NCI-H748 (cell line): ENCODE measurements at regions not wholly inside any gene's neighbourhood (a gene's known extent, or its start where the extent isn't known, plus 50 kb on each side); places are given as distances from the start of the nearest gene placed in this dataset.

Source experiments
- DNase-seq: peaks from one replicate; lab custom pipeline; 2025; ENCODE audit not compliant: unreplicated experiment; lab: John Stamatoyannopoulos, UW

DNA sequence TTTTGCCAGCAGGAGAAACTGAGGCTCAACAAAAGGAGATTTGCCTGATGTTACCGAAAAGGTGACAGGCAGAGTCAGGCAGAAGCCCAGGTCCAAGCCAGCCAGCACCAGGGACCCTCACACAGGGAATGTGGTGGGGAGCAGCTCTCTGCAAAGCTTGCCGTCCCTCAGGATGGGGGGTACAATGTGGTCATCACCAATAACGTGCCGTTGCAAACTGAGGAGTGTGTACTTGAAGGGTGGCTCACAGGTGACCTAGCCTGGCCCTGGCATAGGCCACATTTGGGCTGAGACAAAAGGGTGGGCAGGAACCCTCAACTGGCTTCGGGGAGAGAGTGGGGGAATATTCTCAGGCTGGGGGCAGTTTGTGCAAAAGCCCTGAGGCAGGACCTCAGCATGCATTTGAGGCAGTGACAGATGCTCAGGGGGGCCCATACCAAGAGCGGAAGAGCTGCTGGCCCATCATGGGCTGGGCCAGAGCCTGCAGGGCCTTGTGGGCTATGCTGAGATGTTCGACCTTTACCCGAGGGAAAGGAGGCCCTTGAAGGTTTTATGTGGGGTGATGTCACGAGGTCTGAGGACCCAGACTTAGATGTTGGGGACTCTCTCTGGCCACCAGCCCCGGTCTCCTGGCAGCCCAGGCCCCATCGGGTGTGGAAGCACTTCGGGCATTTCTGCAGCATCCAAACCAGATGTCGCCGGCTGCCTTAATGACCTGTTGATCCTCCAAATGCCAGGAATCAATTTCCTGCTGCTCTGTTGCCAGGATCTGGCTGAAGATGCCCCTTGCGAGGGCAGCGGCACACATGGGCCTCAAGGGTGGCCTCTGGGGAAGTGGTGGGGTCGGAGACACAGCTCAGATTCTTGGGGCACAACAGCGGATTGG is 57.4 kb upstream of the SHISAL1 start:
- DNase-seq = no peak

DNA sequence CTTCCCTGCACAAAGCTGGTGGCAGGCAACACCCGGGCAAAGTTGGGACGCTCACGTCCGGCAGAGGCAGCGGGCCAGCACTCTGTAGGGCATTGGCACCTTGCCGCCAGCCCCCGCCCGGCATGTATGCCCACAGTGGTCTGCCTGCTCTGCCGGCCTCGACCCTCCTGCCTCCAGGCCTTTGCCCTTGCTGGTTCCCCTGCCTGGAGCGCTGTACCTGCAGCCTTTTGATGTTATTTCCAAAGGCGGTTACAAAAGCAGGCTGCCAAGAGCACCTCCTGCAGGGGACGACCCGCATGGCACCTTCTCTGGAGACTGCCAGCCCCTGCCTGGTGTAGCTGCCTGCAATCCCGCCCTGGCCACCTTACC is 56.5 kb upstream of the SHISAL1 start:
- no peak for DNase-seq

DNA sequence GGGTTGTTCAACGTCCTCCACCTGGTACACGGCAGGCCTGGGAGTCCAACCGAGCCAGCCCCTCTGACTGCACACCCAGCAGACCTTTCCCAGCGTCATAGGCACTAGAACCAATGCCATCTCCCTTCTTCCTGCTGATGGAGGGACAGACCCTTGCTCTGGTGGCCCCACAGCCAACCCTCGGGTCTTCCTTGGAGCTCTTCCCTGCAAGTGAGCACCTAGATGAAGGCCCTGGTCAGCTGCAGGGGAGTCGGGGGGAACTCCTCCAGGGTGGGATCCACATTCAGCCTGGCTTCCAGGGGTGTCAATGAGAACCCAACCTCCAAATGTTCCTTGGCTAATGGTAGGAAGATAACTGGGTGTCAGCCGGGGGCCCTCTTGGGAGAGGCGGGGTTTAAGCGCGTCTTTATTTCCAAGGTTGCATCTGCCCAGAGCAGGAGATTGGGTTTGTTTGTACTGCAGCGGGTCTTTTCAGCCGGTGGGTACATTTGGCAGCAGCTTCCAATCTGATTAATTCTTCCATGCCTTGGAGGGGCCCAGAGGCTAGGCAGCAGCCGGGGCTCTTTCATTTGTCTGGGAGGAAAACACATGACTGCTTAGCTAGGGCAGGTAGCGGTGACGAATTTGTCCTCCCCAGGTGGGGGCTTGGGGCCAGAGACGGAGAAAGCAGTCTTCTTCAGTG is 56.0 kb upstream of the SHISAL1 start:
- DNase-seq = no peak

DNA sequence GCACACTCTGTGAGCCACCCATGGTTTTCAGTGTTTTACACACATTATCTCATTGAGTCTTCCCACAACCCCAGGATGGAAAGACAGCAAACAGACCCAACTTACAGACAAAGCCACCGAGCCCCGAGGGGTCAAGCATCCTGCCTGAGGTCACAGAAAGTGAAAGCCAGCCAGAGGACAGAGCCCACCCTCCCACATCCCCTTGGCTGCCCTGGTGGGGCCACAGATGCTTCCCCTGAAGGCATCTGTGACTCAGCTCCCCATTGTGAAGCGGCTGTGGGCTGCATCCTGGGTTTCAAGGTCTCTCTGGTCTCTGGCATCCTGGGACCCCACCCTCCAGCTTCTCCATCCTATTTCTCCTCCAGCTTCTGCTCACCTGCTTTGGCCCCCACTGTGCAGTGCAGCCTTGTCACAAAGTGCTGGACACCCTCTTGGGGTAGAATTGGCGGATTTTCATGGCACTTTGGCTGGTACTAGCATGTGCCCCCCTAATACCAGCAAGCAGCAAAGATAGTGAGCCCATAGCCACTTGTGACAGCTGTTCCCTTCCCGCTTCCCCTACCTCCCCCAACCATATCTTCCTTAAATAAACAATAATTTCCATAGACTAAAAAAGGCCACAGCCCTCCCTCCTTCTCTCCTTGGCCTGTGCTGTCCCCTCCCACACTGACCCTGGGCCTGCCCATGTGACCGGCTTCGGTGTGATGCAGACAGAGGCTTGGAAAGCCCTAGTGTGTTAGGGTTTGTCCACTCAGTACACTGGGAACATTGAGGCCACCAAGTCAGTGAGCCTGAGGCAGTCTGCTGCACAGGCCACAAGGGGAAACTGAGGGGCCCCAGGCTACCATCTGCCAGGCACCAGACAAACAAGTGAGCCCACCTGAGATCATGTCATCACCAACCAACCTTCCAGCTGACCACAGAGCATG is 53.9 kb upstream of the SHISAL1 start:
- DNase-seq = peak; percentile 72

DNA sequence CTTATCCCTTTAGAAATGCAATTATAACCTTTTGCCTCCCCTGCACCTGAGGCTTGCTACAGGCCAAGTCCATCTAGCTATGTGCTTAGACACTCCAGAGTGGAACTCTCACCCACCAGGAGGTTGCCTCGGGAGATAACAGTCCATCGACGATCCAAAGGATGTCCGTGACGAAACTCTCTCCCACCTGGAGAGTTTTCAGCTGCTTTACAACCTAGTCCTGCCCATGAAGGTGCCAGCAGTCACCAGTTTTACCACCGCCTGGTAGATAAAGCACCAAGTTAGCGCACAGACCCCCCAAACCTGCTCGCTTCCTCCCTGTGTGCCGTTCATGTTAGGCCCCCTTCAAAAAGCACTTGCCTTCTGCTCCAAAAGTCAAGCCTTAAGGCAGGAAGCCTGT is 53.1 kb upstream of the SHISAL1 start:
- no peak for DNase-seq

DNA sequence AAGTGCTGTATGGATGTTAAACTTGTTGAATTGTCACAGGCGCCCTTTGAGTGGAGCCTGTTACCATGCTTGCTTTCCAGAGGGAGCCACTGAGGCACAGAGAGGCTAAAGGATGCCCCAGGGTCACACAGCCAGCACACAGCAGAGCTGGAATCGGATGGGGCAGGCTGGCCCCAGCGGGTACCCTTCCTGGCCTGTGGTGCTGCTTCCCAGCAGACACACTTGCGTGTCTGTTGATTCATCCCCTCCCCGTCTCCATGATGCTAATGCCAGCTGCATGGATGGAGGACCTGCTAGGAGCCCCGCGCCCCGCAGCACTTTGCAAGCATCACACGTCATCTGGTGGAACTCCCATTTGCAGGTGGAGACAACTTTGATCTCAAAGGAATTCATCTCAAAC is 52.4 kb upstream of the SHISAL1 start:
- DNase-seq = no peak

DNA sequence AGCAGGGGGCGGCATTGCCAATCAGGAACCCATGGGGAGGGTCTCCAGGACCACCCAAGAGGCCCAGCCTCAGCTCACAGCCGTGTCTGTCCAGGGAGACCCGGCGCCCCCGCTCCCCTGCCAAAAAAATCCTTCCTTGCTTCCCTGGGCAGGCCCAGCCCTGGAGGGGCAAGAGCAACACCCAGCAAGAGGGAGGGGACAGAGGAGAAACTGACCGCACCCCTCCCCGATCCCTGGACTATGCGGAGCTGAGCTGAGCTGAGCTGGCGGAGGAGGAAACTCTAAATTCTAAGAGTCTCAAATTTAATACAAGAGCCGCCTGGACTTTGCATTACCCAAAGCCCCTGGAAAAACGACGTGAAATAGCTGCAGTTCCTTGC is 52.0 kb upstream of the SHISAL1 start:
- no peak for DNase-seq

DNA sequence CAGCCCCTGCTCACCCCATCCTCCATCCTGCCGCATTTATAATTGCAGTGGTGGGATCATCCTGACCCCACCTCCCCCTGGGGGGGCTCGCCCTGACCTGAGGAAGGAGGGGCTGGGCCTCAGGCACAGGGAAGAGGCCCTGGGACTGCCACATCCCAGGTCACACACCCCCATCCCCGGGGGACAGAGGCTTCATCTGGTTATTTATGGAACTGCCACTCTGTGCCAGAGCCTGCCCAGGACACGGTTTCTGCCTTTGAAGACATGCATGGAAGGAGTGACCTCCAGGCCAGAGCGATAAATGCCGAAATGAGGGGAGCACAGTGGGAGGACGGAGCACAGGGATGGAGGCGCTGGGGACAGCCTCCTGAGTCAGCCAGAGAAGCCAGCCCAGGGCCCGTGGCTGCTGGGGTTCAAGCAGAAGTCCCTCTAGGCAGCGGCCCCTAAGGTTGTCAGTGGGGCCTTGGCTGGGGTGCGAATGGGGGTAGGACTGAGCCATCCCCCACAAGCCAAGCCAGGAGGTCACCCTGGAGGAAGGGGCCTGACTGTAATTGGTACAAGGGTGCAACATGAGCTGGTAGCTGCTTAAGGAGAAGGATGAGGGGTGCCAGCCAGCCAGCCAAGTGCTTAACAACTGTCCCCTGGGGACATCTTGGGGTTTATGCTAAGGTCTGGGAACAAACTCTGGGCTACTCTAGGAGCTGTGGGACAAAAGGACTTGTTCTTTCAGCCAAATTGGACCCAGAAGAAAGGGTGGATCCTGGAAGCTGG is 51.4 kb upstream of the SHISAL1 start:
- DNase-seq = no peak

DNA sequence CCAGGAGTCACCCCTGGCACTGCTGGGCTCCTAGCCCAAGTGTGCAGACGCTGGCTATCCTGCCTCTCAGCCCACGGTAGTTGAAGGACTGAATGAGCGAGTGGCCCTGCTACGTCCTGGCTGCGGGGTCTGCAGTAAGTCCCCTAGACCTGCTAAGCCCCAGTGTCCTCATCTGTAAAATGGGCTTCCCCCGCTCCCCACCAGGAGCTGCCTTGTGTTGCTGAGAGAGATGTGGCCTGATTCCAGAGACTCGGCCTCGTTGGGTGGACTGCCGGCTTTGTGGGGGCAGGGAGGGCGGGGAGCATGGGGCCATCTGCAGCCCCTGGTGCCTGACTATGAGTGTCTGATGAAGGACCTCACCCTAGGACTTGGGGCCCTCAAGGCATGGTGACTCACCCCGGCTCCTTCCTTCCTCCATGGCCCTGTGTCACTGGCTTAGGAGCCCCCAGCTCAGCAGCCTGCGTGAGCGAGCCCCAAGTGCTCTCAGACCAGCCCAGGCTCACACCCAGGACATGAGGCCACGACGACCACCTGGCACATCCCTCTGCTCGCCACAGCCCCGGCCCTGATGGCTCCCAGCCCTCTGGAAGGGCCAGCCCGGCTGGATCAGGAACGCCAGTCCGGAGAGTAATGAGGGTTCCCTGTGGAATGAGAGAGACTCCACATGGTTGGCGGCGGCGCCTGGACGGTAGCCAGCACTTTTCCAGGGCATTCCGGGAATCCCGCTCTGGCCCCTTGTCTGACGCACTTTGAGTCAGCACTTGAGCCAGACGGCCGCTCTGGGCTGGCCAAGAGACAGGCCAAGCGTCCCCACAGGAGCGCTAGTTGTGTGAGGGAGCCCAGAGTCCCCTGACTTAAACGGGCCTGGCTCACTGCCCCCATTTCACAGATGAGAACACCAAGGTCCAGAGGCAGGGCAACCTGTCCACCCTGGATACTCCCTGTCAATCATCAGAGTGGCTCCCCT is 50.5 kb upstream of the SHISAL1 start:
- DNase-seq = no peak

DNA sequence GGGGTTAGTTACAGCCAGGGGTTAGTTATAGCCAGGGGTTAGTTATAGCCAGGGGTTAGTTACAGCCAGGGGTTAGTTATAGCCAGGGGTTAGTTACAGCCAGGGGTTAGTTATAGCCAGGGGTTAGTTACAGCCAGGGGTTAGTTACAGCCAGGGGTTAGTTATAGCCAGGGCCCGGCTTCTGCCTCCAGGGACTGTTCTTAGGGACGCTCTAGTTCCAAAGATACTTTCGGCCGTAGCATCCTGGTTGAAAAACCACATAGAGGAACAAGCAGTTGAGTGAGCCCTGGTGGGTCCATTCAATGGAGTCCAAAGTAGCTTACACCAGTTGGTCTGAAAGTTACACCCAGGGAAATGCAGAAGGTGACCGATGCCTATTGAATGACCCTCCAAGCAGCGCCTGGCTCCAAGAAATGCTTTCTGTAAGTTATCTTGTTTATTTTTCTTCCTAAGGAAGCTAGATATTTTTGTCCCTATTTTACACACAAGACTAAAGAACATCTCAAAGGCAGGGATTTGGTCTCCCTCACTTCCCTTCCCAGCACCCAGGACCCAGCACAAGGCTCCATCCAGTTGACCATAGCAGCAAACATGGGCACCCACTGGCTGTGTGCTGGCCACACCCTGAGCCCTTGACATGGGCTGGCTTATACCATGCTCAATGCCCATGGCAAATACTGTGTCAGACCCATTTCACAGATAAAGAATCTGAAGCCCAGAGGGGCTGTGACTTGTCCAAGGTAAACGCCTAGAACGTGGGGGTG is 49.7 kb upstream of the SHISAL1 start:
- no peak for DNase-seq
